Activated naive CD4-positive, alpha-beta T cell treated with Interleukin-2 at 50 U/mL for 16 hours (primary cell): ENCODE measurements at regions not wholly inside any gene's neighbourhood (a gene's known extent, or its start where the extent isn't known, plus 50 kb on each side); places are given as distances from the start of the nearest gene placed in this dataset.
"Not testable (repeated sequence)": the region's sequence is repeated elsewhere in the genome, so short reads cannot be mapped to it uniquely, and the experiment has no call there.

Experiments
- DNase-seq: peaks from one replicate; pipeline ENCODE4 v3.0.0-alpha.2; 2020

DNA sequence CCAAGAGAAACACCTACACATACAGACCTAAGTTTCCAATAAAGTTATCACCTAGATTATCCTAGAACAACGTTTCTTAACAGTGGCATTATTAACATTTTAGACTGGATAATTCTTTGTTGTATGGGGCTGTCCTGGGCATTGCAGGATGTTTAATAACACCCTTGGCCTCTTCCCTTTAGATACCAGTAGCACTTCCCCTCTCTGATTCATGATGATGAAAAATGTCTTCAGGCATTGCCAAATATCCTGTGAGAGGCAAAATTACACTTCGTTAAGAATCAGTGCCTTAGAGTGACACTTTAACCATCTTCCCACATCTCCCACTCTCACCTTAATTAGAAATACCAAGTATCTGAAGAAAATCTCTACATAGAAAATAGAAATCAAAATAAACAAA lies 352.6 kb downstream of the CGGBP1 start:
- no peak for DNase-seq

DNA sequence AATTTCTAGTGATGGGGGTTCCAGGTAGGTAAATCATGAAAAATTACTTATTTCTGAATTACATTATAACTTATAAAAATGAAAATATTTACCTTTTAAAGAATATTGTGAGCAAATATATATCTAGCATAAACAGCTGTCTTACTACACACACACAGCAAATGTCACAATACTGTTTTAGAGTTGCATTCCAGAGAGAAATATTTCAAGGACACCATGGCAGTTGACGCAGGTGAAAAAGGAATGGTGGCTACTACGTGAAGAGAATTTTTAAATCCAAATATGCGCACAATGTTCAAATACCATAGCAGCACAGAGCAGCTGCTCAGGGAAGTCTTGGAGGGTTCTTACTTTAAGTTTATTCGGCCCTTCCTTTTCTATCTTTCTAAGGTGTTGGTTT lies 356.2 kb downstream of the CGGBP1 start:
- DNase-seq: no peak

- DNase-seq: no peak
These were observed 362.4 kb downstream of the CGGBP1 start for GRCh38 chr3:87696124-87697013.

DNA sequence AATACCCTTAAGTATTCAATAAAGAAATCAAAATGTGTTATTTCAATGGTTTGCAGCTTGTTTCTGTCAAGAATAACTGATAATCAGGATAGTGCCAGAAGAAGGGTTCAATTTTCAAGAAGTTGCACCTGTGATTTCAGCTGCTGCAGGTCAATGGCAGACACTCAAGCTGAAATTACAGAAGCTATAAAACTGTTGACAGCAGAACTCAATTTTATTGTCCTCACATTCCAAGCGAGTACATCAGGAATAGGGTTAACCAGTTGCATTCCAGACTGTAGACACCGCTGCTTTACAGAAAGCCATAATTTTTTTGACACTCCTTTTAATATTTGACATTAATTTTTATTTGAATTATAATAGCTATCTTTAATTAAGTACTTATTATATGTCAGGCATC lies 364.1 kb downstream of the CGGBP1 start:
- DNase-seq: no peak

DNA sequence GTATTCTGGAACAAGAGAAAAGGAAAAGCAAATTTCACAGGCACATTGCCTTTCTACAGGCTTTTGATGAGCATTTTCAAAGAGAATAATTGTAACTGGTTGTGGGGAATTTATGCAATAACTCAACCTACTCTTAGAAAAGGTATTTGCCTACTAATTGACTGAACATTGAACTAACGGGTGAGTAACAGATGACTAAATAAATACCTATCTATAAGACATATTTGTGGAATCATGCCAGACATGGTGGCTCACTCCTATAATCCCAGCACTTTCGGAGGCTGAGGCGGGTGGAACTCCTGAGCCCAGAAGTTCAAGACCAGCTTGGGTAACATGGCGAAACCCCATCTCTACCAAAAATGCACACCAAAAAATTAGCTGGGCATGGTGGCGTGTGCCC lies 367.7 kb downstream of the CGGBP1 start:
- DNase-seq: no peak

GRCh38 chr3:87678984-87679660 lies 379.7 kb downstream of the CGGBP1 start:
- not testable (repeated sequence) for DNase-seq

GRCh38 chr3:87674397-87675161 lies 384.2 kb downstream of the CGGBP1 start:
- DNase-seq: no peak

GRCh38 chr3:87673132-87673531 lies 385.7 kb downstream of the CGGBP1 start:
- DNase-seq: no peak

- DNase-seq: no peak
These were observed 377.8 kb upstream of the POU1F1 start for GRCh38 chr3:87654184-87654583.

- DNase-seq: not testable (repeated sequence)
These were observed 376.8 kb upstream of the POU1F1 start for GRCh38 chr3:87653138-87653537.

- DNase-seq: no peak
These were observed 358.0 kb upstream of the POU1F1 start for GRCh38 chr3:87634426-87634825.

DNA sequence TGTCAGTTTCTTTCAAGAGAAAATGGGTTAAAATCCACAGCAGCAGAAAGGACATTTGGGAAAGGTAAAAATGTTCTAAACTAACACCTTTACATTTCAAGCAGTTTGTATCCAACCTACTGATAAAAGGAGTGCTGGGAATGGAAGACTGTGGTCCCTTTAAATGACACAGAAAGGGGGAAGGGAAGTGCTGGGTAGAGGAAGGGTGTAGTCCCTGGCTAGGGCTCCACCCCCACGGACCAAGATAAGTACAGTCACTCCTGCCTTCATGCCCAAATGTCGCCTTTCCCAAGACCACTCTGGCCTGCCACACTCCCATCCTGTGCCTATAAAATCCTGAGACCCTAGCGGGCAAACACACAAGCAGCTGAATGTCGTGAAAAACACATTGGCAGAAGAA lies 350.9 kb upstream of the POU1F1 start:
- DNase-seq: no peak

- no peak for DNase-seq
These were observed 350.2 kb upstream of the POU1F1 start for GRCh38 chr3:87626546-87626945.

DNA sequence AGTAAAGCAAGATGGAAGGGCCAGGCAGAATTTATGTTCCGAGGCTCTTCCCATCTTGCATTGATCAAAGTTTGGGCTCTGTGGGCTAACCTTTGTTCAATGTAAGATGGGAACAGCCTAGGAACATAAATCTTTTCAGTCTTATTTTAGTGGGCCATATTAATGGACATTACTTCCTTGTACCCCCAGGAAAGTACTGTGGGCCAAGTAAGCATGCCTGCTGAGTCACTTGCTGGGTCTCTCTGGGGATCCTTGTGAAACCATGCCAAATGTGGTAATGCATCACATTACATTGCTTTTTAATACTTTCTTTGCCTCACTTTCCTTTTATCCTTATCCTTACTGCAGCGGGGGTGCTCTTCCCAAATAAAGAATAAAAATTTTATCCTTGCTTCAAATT lies 349.5 kb upstream of the POU1F1 start:
- no peak for DNase-seq

DNA sequence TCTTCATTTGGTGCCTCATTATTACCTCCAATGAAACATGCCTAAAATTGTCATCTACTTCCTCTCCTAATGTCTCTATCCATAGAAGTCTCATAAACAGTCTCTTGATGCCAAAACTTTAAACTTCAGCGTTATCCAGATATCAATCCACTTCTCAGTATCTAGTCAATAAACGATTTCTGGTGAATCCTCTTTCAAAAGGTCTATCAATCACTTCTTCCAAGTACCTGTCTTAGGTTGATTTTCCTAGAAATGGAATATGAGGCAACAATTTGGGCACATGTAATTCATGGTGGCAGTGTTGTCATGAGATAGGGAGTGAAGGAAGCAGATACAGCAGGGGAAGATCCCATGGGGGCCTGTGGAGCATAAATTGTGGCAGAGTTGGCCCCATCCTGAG lies 348.5 kb upstream of the POU1F1 start:
- no peak for DNase-seq

- DNase-seq: no peak
These were observed 345.3 kb upstream of the POU1F1 start for GRCh38 chr3:87621667-87622066.

- no peak for DNase-seq
These were observed 339.1 kb upstream of the POU1F1 start for GRCh38 chr3:87615506-87615905.

- DNase-seq: no peak
These were observed 338.6 kb upstream of the POU1F1 start for GRCh38 chr3:87614998-87615397.

- no peak for DNase-seq
These were observed 330.9 kb upstream of the POU1F1 start for GRCh38 chr3:87607234-87607633.

- DNase-seq: no peak
These were observed 319.4 kb upstream of the POU1F1 start for GRCh38 chr3:87595798-87596197.

DNA sequence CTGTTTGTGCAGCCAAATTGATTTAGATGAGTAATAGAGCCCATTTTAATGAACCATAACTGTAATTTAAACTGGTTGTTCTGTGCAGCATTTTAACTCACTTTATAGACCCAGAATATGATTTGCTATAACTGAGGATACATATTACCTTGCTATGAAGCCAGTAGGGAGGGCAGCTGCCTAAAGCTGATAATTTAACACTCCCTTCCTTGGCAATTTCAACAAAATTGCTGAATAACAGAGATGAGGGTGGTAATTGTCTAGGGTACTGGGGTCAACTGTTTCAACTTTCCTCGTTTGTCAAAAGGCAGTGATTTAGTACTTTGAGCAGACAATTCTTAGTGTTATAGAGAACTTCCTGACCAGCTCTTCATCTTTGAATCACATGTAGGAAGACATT lies 304.9 kb upstream of the POU1F1 start:
- no peak for DNase-seq

GRCh38 chr3:87576752-87577151 lies 300.4 kb upstream of the POU1F1 start:
- DNase-seq: no peak

- no peak for DNase-seq
These were observed 299.2 kb upstream of the POU1F1 start for GRCh38 chr3:87575550-87575949.

DNA sequence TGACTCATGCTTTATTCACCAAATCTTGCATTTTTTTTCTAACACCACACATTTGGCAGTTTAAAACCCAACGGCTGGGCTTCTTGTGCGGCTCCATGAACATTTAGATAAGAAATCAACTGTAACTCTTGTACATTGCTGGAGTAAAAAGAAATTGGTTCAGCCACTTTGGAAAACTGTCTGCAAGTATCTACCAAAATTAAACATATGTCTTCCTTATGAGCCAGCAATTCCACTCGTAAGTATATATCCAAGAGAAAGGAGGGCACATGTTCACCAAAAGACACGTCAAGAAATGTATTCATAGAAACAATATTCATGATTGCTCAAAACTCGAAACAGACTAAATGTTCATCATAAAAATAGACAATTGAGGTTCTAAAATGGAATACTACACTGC lies 291.9 kb upstream of the POU1F1 start:
- no peak for DNase-seq
